Activated B cell treated with CpG ODN at 0.5 μM for 24 hours (primary cell): ENCODE measurements at regions not wholly inside any gene's neighbourhood (a gene's known extent, or its start where the extent isn't known, plus 50 kb on each side); places are given as distances from the start of the nearest gene placed in this dataset.

Experiments used
- ATAC-seq: fragments of 200-7000 bp; cut with Tn5 transposase; one replicate; pipeline ENCODE4 v1.10.0; 2021; ENCODE audit warnings: low read depth, mild to moderate bottlenecking, moderate library complexity
- CTCF ChIA-PET: fragments of 350-600 bp; sonication (Branson Sonifier 250); formaldehyde crosslinking; loops from one replicate; lab custom pipeline; 2021; ENCODE audit warnings: antibody characterized with exemption; lab: Charles Lee
- POLR2A ChIA-PET: fragments of 350-600 bp; sonication (Branson Sonifier 250); formaldehyde crosslinking; loops from one replicate; lab custom pipeline; 2021; ENCODE audit warnings: antibody characterized with exemption; lab: Charles Lee
- DNase-seq: peaks from one replicate; pipeline ENCODE4 v3.0.0; 2022
- H3K27ac Mint-ChIP-seq: one replicate; pipeline ENCODE4 v1.8.0; 2020; ENCODE audit warnings: mixed read lengths
- H3K27me3 Mint-ChIP-seq: one replicate; pipeline ENCODE4 v1.8.0; 2021; ENCODE audit warnings: mixed read lengths
- H3K36me3 Mint-ChIP-seq: one replicate; pipeline ENCODE4 v1.8.0; 2021; ENCODE audit warnings: low read depth, mixed read lengths
- H3K4me1 Mint-ChIP-seq: one replicate; pipeline ENCODE4 v1.8.0; 2021; ENCODE audit warnings: mixed read lengths
- H3K4me3 Mint-ChIP-seq: one replicate; pipeline ENCODE4 v1.8.0; 2020; ENCODE audit warnings: mild to moderate bottlenecking, mixed read lengths
- H3K9me3 Mint-ChIP-seq: one replicate; pipeline ENCODE4 v1.8.0; 2020; ENCODE audit warnings: mixed read lengths
- intact Hi-C: fragments of 100-400 bp; cut with micrococcal nuclease; formaldehyde crosslinking; loops from one replicate; pipeline ENCODE4 v1.15.1; 2024
- TF ChIP-seq, protein P1 (sequence below): fragments of 200-600 bp; IDR thresholded peaks from one replicate; pipeline ENCODE4 v1.8.0; 2022; ENCODE audit warnings: antibody characterized with exemption, mild to moderate bottlenecking

GRCh38 chr11:45502226-45502545 is 163.2 kb downstream of the CHST1 start:
- ChIA-PET POLR2A (no interaction called here), CTCF (no interaction called here)
- TF ChIP-seq, protein P1, sequence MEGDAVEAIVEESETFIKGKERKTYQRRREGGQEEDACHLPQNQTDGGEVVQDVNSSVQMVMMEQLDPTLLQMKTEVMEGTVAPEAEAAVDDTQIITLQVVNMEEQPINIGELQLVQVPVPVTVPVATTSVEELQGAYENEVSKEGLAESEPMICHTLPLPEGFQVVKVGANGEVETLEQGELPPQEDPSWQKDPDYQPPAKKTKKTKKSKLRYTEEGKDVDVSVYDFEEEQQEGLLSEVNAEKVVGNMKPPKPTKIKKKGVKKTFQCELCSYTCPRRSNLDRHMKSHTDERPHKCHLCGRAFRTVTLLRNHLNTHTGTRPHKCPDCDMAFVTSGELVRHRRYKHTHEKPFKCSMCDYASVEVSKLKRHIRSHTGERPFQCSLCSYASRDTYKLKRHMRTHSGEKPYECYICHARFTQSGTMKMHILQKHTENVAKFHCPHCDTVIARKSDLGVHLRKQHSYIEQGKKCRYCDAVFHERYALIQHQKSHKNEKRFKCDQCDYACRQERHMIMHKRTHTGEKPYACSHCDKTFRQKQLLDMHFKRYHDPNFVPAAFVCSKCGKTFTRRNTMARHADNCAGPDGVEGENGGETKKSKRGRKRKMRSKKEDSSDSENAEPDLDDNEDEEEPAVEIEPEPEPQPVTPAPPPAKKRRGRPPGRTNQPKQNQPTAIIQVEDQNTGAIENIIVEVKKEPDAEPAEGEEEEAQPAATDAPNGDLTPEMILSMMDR: no peak
- no peak overlapping the region for H3K4me3 Mint-ChIP-seq
- DNase-seq (no peak), ATAC-seq (no peak)
- H3K27me3 Mint-ChIP-seq: peaks cover 6% of the 10 kb centered on the region
- H3K27ac Mint-ChIP-seq: no peak overlapping the region
- H3K9me3 Mint-ChIP-seq: peaks cover 14% of the 10 kb centered on the region
- no peaks in the 10 kb centered on the region for H3K36me3 Mint-ChIP-seq
- H3K4me1 Mint-ChIP-seq: no peaks in the 10 kb centered on the region
- intact Hi-C loops: no loop called here

GRCh38 chr11:45501392-45502225 is 163.8 kb downstream of the CHST1 start:
- DNase-seq: no peak
- POLR2A ChIA-PET: no interaction called here
- TF ChIP-seq, protein P1: no peak
- intact Hi-C loops: no loop called here
- no peak for ATAC-seq
- Mint-ChIP-seq H3K4me3 (no peak overlapping the region), H3K27ac (no peak overlapping the region), H3K4me1 (no peaks in the 10 kb centered on the region), H3K27me3 (peaks cover 6% of the 10 kb centered on the region), H3K36me3 (no peaks in the 10 kb centered on the region), H3K9me3 (peaks cover 12% of the 10 kb centered on the region)
- CTCF ChIA-PET: no interaction called here

DNA sequence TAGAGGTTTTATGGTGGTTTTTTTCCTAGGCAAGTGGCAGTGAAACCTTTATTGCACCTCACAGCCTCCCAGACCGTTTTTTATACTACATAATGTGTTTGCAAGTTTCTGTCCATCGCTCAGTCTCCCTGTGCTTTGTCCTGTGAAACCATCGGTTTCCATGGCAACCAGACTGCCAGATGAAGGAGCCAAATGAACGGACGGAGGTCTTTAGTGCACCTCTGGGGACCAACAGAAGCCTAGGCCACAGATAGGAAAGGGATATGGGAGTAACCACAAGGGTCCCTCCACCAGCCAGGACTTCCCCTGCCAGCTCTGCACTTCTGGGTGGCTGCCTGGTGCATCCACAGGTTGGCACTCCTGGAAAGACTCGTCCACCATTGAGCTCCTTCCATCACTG is 165.0 kb downstream of the CHST1 start:
- ChIA-PET CTCF (no interaction called here), POLR2A (no interaction called here)
- H3K27ac Mint-ChIP-seq: no peak overlapping the region
- intact Hi-C loops: no loop called here
- H3K27me3 Mint-ChIP-seq: peaks cover 6% of the 10 kb centered on the region
- peaks cover 11% of the 10 kb centered on the region for H3K9me3 Mint-ChIP-seq
- no peaks in the 10 kb centered on the region for H3K4me1 Mint-ChIP-seq
- TF ChIP-seq, protein P1: no peak
- DNase-seq: no peak
- H3K4me3 Mint-ChIP-seq: no peak overlapping the region
- ATAC-seq: no peak
- H3K36me3 Mint-ChIP-seq: no peaks in the 10 kb centered on the region

DNA sequence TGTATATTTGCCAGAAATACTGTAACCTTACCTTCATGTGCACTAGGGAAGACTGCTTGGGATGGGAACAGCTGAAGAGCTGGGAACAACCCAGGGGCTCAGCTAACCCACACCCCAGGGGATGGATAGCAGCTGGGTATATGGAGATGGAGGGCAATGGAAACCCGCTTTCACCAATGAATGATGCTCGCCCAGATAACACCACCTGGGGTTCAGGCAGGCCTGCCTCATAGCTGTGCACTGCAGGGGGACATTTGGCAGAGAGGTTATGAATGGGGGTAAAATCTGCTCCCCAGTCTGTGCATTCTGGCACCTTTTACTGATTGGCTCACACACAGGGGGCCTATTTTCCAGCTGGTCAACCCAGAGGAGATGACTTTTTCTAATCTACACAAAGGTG is 170.7 kb downstream of the CHST1 start:
- no peaks in the 10 kb centered on the region for H3K36me3 Mint-ChIP-seq
- TF ChIP-seq, protein P1: no peak
- POLR2A ChIA-PET: no interaction called here
- peaks cover 10% of the 10 kb centered on the region for H3K27me3 Mint-ChIP-seq
- no peak overlapping the region for H3K27ac Mint-ChIP-seq
- H3K4me1 Mint-ChIP-seq: no peaks in the 10 kb centered on the region
- H3K9me3 Mint-ChIP-seq: peaks cover 7% of the 10 kb centered on the region
- DNase-seq (no peak), ATAC-seq (no peak)
- CTCF ChIA-PET: no interaction called here
- intact Hi-C loops: no loop called here
- H3K4me3 Mint-ChIP-seq: no peak overlapping the region

- H3K4me3 Mint-ChIP-seq: no peak overlapping the region
- TF ChIP-seq, protein P1: no peak
- no peak overlapping the region for H3K27ac Mint-ChIP-seq
- no peaks in the 10 kb centered on the region for H3K36me3 Mint-ChIP-seq
- no peaks in the 10 kb centered on the region for H3K4me1 Mint-ChIP-seq
- ChIA-PET CTCF (no interaction called here), POLR2A (no interaction called here)
- intact Hi-C loops: no loop called here
- peaks cover 13% of the 10 kb centered on the region for H3K27me3 Mint-ChIP-seq
- no peak for ATAC-seq
- DNase-seq: no peak
- peaks cover 2% of the 10 kb centered on the region for H3K9me3 Mint-ChIP-seq
These were observed 176.0 kb downstream of the CHST1 start for GRCh38 chr11:45489281-45489905.
